ENCODE measurements at regions not wholly inside any gene's neighbourhood (a gene's known extent, or its start where the extent isn't known, plus 50 kb on each side); places are given as distances from the start of the nearest gene placed in this dataset.

DNA sequence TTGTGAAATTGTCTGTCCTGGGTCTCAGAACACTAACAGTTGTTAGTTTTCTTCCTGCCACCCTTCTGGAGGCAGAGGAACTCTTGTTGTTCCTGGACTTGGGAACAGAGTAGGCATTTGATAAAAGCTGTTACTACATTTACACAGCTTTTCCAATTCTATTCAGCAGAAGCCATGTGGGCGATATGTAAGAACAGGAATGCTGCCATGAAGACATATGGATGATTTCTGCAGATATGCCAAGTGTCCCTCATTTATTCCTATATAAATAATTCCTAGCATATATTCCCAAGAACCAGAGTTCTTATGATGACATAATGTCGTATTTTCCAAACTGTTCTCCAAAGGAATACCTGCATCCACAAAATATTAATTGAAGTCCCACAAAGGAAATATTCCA is 135.9 kb upstream of the DAB2 start:
- Histone ChIP-seq H3K27ac (no peak overlapping the region), H3K4me3 (no peak overlapping the region), H3K4me1 (no peaks in the 10 kb centered on the region), H3K9me3 (no peaks in the 10 kb centered on the region), H3K27me3 (no peaks in the 10 kb centered on the region), H3K36me3 (no peaks in the 10 kb centered on the region)
- DNase-seq (ENCODE audit: low spot score in 2 of 2): no peak
- TF ChIP-seq POLR2A (IDR thresholded peaks at IDR 0.05) (no peak), EP300 (IDR thresholded peaks at IDR 0.05) (no peak), POLR2AphosphoS5 (IDR thresholded peaks at IDR 0.05) (no peak)
- TF ChIP-seq, protein P1, sequence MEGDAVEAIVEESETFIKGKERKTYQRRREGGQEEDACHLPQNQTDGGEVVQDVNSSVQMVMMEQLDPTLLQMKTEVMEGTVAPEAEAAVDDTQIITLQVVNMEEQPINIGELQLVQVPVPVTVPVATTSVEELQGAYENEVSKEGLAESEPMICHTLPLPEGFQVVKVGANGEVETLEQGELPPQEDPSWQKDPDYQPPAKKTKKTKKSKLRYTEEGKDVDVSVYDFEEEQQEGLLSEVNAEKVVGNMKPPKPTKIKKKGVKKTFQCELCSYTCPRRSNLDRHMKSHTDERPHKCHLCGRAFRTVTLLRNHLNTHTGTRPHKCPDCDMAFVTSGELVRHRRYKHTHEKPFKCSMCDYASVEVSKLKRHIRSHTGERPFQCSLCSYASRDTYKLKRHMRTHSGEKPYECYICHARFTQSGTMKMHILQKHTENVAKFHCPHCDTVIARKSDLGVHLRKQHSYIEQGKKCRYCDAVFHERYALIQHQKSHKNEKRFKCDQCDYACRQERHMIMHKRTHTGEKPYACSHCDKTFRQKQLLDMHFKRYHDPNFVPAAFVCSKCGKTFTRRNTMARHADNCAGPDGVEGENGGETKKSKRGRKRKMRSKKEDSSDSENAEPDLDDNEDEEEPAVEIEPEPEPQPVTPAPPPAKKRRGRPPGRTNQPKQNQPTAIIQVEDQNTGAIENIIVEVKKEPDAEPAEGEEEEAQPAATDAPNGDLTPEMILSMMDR (IDR thresholded peaks at IDR 0.05): no peak
- 96% methylated on average over 2 of the region's 2 CpGs for WGBS

- 81% methylated on average over 2 of the region's 2 CpGs for WGBS
Observed at GRCh38 chr5:39559923-39560322, 135.1 kb upstream of the DAB2 start.

DNA sequence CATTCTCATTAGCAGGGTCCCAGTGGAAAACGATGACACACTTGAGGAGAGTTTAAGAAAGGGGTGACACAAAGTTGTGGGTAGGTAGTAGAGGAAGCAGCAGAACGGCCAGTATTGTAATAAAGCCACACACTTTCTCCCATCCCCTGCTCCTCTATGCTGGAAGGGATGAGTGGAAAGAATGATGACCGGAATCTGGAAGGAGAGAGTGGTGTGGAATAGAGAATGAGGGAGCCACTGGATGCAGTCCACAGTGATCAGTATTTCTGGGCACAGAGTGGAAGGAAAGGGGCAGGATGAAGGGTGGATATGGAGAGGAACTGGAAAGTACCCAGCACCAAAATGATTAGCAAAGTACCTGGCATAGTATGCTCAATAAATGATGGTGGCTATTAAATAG is 133.8 kb upstream of the DAB2 start:
- 55% methylated on average over 3 of the region's 3 CpGs for whole genome bisulfite sequencing
- TF ChIP-seq EP300 (IDR thresholded peaks at IDR 0.05) (no peak), POLR2A (IDR thresholded peaks at IDR 0.05) (no peak), POLR2AphosphoS5 (IDR thresholded peaks at IDR 0.05) (no peak)
- TF ChIP-seq, protein P1 (IDR thresholded peaks at IDR 0.05): no peak
- no peaks in the 10 kb centered on the region for H3K4me1 ChIP-seq
- H3K9me3 ChIP-seq: no peaks in the 10 kb centered on the region
- no peak overlapping the region for H3K4me3 ChIP-seq
- no peaks in the 10 kb centered on the region for H3K27me3 ChIP-seq
- no peak for DNase-seq (ENCODE audit: low spot score in 2 of 2)
- no peaks in the 10 kb centered on the region for H3K36me3 ChIP-seq
- H3K27ac ChIP-seq: no peak overlapping the region

More at GRCh38 chr5:39559923-39560322, 135.1 kb upstream of the DAB2 start:
- Histone ChIP-seq H3K4me3 (no peak overlapping the region), H3K9me3 (no peaks in the 10 kb centered on the region), H3K27me3 (no peaks in the 10 kb centered on the region), H3K27ac (no peak overlapping the region), H3K4me1 (no peaks in the 10 kb centered on the region), H3K36me3 (no peaks in the 10 kb centered on the region)
- TF ChIP-seq EP300 (IDR thresholded peaks at IDR 0.05) (no peak), POLR2AphosphoS5 (IDR thresholded peaks at IDR 0.05) (no peak), POLR2A (IDR thresholded peaks at IDR 0.05) (no peak)
- TF ChIP-seq, protein P1 (IDR thresholded peaks at IDR 0.05): no peak
- DNase-seq (ENCODE audit: low spot score in 2 of 2): no peak

DNA sequence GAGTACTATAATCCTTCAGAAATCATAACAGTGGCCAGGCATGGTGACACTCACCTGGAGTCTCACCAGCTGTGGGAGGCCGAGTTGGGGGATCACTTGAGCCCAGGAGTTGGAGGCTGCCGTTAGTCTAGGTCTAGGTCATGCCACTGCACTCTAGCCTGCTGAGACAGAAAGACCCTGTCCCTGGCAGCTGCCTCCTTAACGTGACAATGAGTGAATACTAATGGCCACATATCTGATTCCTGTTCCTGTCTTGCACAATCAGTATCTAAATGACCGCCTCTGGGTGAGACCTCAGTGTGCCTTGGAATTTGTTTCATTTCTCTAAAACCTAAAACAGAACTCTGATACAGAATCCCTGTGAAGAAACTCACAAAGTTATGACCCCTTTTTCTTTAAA is 131.0 kb upstream of the DAB2 start:
- Histone ChIP-seq H3K9me3 (no peaks in the 10 kb centered on the region), H3K27ac (no peak overlapping the region), H3K4me1 (no peaks in the 10 kb centered on the region), H3K27me3 (no peaks in the 10 kb centered on the region), H3K4me3 (no peak overlapping the region), H3K36me3 (no peaks in the 10 kb centered on the region)
- TF ChIP-seq EP300 (IDR thresholded peaks at IDR 0.05) (no peak), POLR2AphosphoS5 (IDR thresholded peaks at IDR 0.05) (no peak), POLR2A (IDR thresholded peaks at IDR 0.05) (no peak)
- TF ChIP-seq, protein P1 (IDR thresholded peaks at IDR 0.05): no peak
- no peak for DNase-seq (ENCODE audit: low spot score in 2 of 2)
- 76% methylated on average over 4 of the region's 4 CpGs for WGBS

DNA sequence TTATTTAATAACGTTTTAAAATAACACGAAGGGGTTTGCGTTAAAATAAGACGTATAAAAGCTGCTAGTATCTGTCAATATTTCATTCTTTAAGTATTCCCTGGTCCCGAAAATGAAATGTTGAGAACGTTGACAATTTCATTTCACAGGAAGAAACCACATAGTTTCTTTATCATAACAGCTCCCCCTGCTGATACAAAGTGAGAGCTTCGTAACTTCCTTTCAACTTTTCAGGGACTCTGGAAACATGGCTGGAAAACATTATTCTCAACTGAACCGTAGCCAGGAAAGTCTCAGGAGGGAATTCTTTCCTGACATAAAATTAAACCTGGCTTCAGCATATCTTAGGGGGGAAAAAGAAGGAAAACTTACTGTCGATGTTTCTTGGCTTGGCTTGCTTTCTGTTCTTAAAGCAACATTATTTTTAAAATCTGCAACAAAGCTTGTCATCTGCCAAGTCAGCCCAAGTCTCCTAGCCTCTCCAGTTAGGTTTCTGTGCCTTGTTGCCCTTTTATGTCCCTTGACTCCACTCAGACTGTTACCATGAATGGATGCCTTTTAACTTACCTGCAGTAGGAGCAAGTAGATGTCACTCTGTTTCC is 122.9 kb upstream of the DAB2 start:
- TF ChIP-seq, protein P1 (IDR thresholded peaks at IDR 0.05): peak; percentile 57 to 67
- TF ChIP-seq EP300 (IDR thresholded peaks at IDR 0.05) (no peak), POLR2AphosphoS5 (IDR thresholded peaks at IDR 0.05) (no peak)
- no peak overlapping the region for H3K27ac ChIP-seq
- 1% methylated on average over 9 of the region's 9 CpGs for WGBS
- no peaks in the 10 kb centered on the region for H3K4me1 ChIP-seq
- H3K27me3 ChIP-seq: no peaks in the 10 kb centered on the region
- H3K9me3 ChIP-seq: no peaks in the 10 kb centered on the region
- no peaks in the 10 kb centered on the region for H3K36me3 ChIP-seq
- H3K4me3 ChIP-seq: no peak overlapping the region
- DNase-seq (ENCODE audit: low spot score in 2 of 2): no peak
